NCI-H345 (cell line): ENCODE measurements at regions not wholly inside any gene's neighbourhood (a gene's known extent, or its start where the extent isn't known, plus 50 kb on each side); places are given as distances from the start of the nearest gene placed in this dataset.

Experiments used
- DNase-seq: peaks from one replicate; lab custom pipeline; 2025; lab: John Stamatoyannopoulos, UW

DNA sequence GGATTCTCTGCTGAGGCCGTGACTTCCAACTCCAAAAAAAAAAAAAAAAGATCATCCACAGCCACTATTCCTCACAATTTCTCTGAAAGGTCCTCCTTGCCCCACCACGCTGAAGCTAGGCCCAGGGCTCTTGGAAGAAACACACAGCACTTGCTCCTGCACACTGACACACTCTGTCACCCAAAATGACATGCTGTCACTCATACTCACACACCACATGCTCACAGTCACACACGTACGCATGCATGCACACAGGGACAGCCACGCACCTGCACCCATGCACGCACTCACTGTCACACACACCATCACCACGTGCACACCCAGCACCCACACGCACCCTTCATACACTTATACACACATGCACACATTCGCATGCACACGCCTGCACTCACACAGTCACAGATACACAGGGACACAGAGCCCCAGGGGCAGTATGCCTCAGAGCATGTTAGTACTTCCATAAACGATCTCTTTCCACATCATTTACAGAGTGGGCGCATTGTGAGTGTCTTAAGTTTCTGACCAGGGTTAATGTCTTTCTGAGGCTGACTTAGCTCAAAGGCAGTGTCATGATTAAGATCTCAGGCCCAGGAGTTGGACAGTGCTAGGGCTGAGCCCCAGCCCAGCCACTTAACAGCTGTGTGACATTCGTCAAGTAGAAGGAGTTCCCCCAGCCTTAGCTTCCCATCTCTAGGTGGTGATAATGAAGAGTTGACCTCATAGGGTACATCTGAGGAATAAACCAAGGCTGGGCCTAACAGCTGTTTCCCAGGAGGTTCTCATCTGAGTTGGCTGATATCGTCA is 93.4 kb downstream of the GLI2 start:
- DNase-seq, result no peak

DNA sequence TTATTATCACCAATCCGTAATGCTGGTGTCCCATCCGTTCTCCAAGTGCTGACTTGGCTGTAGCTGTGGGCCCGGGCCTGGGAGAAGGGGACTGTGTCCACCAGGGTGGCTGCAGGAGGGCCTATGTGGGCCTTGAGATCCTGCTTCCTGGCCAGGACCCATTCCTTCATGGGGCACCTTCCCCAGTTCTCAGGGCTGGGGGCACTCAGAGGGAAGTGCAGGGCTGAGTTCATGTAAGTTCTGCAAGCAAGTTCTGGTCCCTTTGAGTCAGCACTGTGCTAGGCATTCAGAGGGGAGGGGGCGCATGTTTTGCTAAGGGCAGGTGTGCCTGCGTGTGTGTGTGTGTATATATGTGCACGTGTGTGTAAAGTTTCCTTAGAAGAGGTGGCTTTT is 94.0 kb downstream of the GLI2 start:
- no peak for DNase-seq

DNA sequence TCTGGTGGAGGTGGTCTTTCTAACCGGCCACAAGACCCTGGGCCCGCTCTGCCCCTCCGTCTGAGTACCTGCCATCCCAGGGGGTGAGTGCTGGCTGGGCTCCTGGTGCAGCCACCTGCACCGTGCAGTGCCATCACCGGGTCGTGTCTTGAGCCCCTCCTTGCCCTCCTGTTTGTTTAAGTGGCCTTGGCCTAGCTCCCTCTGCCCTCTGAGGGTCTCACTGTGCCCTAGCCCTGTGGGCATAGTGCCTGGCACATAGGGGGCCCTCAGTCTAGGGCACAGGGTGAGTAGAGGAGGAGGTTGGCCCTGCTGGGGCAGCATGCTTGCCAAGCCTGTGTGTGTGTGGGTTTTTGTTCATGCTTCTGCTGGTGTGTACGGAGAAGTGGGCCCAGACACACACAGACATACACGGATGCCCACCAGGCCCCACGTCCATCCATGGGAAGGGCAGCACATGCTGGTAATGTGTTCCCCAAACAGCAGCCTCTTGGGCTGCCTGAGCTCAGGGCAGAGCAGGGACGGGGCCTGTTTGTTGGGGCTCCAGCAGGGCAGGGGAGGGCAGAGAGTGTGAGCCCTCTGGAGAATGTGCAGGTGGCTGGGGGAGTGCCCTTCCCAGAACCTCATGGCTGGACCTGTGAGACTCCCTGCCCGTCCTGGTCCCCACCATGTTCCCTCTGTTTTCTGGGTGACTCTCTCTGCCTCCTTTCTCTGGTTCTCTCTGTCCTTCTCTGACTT is 94.6 kb downstream of the GLI2 start:
- DNase-seq, result no peak

DNA sequence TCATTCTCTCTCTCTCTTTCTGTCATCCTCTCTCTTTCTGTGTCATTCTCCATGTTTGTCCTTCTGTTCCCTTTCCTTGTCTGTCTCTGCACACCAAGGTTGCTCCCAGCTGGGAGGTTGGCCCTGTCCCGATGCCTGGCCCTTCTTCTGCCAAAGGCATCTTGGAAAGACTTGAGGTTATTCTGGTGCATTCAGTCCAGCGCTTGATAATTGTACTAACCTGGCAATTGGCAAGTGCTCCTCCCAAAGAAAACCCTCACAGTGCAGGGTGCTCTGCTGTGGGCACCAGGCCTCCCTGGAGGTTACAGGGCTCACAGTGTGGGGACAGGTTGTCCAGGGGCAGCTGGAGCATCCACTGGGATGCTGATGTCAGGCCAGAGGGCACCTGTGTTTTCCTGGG is 95.4 kb downstream of the GLI2 start:
- no peak for DNase-seq

DNA sequence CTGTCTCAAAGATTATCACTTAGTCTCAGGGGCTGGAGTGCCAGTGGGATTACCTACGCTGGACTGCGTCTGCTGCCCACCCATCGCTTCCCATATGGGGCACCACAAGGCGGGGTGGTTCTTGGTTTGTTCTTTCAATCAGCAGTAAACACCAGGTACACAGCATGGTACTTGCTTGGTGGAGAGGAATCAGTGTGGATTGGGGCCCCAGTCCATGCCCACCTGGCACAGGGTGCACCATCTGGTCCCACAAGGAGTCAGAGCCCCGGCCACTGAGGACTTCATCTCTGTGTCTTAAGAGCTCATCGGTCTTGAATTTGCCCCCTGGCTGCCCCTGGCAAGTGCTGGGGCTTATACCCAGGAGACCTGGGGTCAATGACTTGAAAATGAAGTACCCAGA is 96.2 kb downstream of the GLI2 start:
- DNase-seq, result no peak

DNA sequence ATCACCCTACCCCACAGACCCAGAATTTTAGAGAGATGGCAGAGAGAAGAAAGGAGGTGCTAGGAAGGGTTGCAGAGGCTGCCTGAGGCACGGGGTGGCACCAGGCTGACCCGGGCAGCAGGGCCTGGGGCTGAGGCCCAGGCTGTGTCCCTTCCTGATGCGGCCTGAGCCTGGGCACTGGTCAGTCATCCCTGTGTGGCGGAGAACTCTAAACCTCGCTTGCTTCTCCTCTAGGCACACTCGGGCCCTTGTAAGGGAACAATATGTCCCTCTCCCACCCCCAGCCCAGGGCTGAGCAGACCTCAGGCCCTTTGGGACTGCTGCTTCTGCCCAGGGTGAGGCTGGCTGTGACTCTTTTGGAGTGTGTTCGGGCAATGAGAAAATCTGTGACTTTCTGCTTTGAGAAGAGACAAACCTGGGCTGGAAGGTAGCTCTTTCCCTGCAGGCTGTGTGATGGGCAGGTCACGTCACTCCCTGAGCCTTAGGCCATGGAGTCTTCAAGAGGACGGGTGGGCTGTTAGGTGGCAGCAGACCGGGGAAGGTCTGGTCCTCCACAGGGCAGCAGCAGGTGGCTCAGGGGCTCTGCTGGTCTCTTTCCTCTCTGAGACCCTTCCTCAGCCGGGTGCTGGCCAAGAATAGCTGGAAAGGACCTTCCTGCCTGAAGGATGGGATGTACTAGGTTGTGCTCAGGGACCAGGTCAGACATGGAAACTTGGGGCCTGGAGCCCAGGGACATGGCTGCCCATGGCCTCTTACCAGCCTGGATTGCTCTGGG is 96.8 kb downstream of the GLI2 start:
- no peak for DNase-seq

DNA sequence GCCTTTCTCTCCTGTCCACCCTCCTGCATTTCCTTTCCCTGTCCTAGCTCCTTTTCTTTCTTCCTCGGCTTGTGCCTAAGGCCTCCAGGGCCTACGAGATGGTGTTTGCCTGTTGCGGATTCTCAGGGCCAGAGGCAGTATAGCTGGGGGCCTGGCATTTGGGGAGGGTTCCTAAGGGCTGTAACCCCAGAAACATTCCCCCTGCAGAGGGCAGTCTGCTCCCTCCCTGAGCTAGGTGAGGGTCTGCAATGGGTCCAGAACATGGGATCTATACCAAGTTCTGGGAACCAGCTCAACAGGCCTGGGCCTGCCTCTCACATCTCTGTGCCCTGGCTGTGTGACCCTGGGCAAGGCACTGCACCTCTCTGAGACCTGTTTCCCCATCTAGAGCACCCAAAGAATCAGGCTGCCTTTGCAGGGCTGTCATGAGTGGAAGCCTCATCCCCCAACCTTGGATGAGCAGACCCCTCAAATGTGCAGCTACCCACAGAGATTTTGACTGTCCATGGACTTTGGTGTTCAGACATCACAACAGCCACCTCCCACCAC is 97.5 kb downstream of the GLI2 start:
- no peak for DNase-seq

DNA sequence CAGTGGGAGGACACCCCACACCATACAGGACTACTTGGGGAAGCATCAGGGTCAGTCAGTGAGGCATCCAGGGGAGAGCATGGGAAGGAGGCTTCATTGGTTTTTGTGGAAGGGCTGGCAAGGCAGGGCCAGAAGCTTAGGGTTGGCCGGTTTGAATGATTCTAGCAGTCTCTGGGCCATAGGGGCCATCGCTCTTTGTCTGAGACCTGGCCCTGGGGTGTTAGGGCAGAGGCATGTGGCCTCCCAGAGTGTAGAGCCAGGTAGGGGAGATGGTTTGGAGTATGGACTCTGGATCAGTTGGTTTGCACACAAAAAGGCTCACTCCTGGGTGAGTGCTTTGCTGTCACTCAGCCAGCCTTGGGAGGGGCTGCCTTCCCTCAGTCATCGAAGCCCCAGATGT is 98.5 kb downstream of the GLI2 start:
- DNase-seq, result no peak

DNA sequence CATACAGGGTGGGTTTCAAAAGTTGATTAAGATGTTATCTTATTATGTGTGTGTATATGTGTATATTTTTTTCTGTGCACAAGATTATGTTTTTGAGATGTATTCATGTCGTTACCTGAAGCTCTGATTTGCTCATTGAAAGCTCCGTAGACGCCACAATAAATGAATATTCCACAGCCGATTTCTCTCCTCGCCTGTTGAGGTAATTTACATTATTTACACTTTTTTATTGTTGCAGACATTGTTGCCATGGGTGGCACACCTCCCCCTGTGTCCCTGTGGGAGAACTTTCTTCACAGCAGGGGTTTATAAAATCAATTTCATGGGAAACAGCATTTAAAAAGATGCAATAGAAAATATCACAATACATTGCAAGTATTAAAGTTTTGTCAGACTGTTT is 100.6 kb downstream of the GLI2 start:
- no peak for DNase-seq

DNA sequence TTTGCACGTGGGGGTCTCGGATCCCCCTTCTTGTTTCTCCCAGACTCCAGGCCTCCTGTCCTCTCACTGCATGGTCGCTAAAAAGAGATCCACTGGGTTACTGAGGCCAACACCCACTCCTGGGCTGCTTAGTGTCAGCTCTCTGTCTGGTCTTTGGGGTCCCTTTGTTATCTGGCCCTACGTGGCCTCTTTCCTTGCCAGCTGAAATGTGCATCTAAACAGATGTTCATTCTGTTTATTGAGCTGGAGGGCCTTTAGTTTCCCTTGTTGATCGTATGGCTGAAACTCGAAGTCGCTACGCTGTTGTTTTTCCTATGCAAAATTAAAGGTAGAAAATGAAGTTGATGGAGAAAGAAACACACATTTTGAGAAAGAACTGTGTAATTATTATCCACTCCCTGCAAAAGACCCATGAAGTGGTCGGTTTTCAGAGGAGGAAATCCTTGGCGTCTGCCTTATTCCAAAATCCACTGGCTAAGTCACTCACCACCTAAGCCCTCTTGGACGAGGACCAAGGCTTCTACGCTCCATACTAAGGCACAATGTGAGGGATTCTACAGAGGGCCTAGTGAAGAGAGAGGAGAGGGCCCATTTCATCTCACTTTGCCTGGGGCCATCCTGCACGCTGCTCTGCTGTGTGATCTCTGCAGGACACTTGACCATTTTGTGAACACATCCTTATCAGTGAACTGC is 105.3 kb downstream of the GLI2 start:
- no peak for DNase-seq

DNA sequence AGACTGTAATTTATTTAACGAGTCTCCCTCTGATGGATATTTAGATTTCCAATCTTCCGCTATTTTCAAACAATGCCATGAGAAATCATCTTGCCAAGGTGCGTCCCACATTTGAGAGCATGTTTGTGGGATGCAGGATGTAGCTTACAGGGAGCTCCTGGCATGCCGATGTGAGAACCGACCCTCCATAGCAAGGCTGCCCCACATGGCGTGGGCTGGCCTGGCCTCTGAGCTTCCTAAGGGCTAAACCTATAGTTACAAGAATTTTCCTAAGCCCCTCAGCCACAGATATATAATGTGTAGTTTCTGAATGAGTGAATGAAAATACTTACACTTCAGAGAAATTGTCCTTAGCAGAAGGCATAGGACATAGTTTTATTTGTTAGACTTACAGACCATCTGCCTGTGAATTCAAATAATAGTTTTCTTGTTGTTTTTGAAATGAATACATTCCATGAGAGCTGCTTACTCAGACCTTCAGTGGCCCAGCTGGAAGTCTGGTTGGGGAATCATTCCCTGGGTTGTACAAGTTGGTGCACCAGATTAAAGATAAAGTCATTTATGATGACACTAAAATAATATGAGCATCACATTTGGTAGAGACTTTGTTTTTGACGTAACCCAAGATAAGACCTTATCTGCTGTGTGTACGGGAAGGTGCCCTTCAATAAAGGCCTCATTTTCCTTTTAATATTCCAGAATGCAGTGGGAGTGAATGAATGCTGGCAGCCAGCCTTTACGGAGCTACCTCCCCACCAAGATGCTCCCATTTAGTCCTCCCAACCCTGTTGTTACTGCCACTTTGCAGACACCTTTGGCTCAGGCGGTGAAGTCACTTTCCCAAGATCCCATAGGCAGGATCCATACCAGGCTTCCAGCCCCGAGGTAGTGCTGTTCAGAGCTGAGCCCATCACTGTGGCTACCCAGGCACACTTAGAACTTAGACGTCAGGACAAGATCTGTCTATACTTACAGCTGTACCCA is 107.1 kb downstream of the GLI2 start:
- no peak for DNase-seq

DNA sequence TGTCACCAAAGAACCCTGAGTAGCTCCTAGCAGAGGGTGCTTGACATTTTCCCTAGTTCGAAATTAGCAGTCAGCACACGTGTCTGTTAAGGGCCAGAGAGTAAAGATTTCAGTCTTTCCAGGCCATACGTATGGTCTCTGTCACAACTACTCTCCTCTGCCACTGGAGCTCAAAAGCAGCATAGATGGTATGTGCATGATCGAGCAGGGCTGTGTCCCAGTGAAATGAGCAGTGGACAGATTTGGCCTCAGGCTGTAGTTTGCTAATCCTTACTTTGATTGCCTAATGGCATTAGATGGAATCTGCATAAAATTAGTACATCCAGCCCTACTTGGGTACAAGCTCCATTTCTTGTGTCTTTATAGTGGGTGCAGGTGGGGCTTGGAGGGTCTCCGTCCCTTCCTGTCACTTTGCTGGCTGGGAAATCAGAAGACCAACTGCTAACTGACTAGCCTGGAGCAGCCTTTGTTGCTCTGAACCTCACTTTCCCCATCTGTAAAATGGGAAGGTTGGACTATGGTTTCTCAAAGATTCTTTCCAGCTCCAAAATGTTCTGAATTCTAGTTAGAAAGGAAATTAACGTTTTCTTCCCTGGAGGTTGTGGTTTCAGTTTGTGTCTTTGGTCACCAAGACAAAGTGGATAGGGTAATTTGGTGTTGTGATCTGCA is 108.5 kb downstream of the GLI2 start:
- DNase-seq, result no peak

DNA sequence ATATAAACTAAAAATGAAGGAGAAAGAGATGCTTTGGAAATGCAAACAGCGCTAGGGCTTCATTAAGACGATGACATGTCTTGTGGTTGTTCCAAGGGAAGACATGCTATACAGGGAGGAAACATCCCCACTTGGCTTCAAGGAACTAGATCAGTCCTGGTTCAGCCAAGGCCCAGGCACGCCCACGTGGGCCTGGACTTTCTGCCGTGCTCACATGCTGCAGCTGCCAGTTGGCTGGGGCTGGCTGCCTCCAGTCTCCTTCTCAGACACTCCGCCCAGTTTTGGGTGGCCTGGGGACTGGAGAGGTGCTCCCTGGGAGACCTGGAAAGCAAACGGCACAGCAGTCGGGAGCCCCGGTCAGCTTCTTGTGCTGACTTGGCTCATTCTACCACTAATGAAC is 109.6 kb downstream of the GLI2 start:
- DNase-seq, result no peak

DNA sequence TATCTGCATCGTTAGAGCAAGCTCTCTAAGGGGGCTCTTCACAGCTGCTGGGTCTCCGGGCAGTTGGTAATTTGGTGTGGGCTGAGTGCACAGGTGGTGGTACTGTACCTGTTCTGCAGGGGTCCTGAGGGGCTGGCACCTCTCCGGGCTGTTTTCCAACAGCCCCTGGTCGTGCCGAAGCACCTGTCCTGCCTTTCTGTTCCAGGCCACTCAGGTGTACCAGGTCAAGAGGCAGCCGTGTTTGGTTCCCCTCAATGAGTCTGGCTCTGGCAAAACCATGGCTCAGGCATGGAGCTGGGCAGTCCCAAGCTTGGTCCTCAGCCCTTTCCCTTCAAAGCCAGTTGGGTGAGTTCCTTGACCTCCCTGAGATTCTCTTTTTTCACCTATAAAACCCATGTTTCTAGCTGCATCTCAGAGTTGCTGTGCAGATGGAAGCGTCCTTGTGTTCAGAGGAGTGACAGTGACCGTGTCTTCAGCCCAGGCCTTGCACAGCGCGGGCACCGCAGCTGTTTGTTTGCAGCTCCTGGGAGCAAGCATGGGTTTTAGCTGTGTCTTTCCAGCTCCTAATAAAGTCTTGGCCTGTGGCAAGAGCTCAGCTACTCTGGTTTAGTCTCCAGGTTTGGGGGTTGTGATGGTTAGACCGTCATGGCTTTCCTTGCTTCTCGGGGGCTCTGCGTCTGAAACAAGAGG is 110.9 kb downstream of the GLI2 start:
- no peak for DNase-seq

DNA sequence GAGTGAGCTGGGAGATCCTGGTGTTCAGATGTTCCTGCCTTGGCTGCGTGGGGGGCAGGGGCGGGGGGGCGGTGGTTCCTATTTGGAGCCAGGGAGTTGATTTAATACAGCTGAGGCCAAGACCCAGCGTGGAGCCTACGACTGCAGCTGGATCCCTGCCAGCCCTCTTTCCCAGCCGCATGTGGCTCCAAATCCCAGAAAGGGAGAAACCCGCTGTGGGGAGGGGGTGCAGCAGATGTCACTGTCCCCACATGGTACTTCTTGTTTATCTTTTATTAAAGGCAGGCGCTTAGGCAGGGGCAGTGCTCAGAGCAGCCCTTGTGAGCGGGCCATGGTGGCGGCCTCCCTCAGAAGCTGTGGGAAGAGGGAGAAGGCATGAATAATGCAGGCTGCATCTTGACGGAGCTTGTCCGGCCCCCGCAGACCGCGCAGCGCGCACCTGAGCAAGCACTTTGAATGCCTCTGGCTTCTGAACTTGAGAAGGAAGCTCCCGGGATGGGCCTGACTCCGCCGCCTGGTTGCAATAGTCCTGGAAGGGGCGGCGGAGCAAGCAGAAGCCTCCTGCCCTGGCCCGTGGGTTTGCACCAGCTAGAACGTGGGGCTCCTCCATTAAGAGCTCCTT is 112.1 kb downstream of the GLI2 start:
- DNase-seq, result peak; percentile 95

DNA sequence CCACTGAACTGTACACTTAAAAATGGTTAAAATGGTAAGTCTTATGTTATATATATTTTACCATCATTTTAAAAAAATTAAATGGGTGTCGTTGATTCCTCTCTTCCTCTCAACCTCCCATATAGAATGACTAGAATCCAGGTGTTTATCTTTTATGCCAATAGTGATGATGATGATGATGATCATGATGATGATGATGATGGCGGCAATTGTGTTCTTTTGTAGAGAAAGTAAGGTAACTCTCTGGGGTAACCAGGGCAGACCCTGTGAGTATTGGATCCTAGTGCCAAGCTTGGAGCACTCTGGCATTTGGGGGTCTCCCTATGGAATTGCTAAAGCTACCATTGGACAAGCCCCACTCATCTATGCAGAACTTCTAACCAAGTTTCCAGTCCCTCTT is 113.6 kb downstream of the GLI2 start:
- DNase-seq, result no peak

DNA sequence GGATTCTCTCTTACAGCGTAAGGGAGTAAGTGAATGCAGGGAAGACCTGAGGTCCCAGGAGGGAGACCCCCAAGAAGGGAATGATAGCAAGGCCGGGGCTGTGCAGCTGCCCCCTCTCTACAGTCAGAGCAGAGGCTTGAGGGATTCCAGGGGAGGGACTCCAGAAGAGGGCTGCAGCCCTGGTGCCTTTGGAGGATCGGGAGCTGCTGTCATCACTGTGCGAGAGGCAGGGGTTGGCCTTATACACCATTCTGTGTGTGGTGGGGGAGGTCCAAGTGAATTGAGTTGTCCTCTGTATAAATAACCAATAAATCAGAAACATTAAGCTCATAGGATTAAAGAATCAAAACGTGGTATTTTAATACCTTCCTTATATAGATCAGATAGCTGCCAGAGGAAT is 114.9 kb downstream of the GLI2 start:
- no peak for DNase-seq

DNA sequence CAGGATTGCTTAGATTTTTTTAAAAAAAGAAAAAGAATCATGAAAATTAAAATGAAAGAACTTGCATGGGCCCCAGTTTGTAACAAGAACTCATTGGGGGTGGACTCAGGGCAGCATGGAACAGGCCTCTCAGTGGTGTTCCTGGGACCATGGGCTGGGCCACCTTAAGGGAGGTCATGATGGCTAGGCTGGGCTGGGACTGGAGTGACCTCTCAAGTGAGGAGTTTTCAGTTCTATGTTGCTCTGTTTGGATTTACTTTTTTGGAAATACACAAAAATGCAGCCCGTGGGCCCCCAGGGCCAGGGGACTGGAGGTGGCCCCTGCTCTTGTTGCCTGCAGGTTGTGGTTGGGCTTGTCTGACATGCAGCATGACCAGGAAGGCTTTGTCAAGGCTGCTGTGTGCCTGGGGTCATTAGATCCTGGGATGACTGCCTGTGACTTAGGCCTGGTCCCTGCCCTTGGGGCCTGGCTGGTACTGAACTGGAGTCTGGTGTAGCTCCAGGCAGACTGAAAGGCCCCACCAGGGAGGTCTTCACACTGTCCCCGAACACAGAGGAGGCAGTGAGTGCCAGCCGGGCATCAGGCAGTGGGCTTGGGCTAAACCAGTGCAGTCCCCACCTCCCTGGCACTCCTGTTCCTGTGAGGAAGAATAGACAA is 115.6 kb downstream of the GLI2 start:
- DNase-seq, result no peak
